HG03354 (cell line): ENCODE measurements at regions not wholly inside any gene's neighbourhood (a gene's known extent, or its start where the extent isn't known, plus 50 kb on each side); places are given as distances from the start of the nearest gene placed in this dataset.

ENCODE experiments used
- ATAC-seq: cut with Tn5 transposase; IDR thresholded peaks from one replicate; pipeline ENCODE4 v1.9.1; 2021; ENCODE audit warnings: mild to moderate bottlenecking; ENCODE audit not compliant: unreplicated experiment, poor library complexity, severe bottlenecking

DNA sequence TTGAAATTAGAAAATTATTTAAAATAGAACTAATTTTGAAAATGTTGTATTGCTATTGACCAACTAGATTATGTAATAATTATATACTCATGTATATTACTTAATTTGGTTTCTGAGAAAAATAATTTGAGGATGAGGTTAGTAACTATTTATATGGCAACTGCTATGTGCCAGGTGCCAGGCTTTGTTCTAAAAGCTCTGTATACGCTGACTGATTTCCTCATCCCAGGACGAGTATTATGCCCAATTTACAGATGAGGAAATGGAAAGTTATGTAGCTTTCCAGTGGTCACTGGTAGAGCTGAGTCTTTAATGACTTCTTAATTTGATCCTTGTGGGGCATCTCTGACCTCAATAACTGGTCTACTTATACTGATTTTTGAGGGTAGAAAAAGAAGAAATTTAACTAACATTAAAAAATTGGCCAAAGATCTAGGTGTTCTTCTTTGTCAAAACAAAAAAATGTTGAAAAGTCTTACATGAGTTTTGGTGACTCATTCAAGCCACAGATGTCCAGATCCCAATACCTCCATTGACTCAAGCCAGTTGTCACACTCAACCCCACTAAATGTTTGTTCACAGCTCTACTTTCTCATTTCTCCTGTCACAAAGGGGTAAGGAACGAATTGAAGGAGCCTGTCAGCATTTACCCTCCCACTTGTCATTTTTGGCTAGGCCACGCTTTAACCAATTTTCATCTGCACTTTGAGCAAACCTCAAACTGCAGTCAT is 228.1 kb upstream of the MEF2C start:
- no peak for ATAC-seq

DNA sequence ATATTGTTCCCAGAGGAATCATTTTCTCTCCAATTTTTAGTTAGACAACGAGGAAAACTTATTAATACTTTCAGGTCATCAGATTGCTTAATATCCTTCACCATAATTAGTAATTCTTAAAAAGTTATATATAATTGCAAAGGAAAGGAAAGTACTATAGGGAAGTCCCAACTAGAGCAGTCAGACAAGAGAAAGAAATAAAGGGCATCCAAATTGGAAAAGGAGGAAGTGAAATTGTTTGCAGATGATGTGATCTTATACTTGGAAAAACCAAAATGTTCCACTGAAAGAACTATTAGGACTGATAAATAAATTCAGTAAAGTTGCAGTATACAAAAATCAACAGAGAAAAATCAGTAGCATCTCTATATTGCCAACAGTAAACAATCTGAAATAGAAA is 223.5 kb upstream of the MEF2C start:
- no peak for ATAC-seq

GRCh38 chr5:89105836-89106235 is 222.9 kb upstream of the MEF2C start:
- ATAC-seq, result no peak

- ATAC-seq, result no peak
Measured at GRCh38 chr5:89105171-89105695, 222.2 kb upstream of the MEF2C start.

GRCh38 chr5:89098199-89098756 is 215.3 kb upstream of the MEF2C start:
- no peak for ATAC-seq

DNA sequence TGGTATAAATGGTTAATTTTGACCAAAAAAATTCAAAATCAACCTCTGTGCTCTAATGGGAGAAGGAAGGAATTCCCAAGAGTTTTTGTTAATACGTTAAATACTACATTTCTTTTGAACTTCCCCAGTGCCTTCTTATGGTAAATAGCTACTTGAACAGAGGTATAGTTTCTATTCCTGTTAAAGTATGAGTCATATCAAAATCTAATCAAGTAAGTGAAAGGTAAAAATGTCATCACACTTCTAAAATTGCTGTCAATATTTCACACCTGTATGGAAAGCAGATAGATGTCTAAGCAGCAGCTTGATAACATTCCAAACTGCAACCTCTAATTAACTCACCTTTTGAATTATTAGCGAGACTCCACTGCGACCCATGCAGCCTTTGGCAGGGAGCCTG is 214.1 kb upstream of the MEF2C start:
- peak; percentile 94 for ATAC-seq

- no peak for ATAC-seq
Measured at GRCh38 chr5:89095341-89095740, 212.4 kb upstream of the MEF2C start.

DNA sequence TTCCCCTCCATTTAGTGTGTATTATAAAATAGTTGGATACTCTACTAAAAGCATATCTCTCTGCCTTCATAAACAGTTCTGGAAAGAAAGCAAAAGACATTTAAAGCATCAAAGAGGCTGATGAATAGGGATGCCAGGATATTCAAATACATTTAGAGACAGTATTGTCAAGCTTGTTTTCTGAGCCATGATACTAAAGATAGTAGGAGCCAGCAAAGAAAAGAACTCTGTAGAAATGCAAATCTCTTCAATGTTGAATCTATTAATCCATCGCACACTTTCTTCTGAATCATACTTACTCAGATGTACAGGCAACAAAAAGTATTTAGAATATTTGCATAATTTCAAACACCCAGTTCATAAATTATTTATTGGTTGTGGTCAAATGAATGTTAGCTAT is 207.1 kb upstream of the MEF2C start:
- no peak for ATAC-seq

DNA sequence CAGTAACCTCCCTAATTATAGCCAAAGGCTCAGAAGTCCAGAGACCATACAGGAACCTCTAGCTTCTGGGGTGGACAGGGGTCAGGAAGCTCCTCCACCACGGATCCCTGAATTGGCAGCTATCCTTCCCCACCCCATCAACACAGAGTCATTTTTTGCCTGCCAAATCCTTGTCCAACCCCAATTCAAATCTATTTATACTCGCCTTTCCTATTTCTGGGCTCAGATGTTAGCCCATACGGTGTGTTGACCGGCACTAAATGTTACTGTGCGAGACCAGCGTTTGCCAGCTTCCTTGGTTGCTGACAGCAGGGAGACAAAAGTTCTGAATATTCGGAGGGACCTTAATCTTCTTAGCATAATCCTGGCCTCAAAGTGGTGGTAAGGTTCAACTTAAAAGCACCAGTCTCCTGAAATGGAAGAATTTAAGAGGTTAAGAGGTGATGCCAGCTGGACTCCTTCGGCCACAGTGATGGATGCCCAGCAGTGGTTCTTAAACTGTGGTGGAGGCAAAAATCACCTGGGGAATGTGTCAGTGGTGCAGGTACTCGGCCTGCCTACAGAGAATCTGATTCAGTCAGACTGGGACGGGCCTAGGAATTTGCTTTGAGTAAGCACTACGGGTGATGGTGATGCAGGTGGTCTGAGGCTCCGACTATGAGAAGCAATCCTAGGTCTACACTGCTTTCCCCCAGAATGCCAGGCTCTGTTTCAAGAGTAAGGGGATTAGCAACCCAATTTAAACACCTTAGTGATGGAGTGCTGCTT is 204.8 kb upstream of the MEF2C start:
- no peak for ATAC-seq

DNA sequence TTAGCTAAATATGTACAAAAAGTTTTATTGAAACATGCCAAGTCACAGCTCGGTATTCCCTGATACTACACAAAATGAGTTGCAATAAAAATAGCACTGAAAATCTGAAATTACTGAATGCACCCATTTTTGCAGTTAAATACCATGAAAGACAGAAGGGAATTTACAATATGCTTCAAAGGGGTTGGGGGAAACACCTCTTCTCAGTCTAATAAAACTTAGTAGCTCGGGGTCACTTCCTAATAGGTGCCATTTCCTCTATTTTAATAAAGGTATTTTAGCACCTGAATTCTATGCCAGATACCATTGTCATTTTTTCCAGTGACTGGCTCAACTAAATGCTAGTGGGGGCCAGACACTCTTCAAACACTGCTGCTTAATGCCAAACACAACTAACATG is 204.1 kb upstream of the MEF2C start:
- ATAC-seq, result no peak

GRCh38 chr5:89086390-89087086 is 203.6 kb upstream of the MEF2C start:
- ATAC-seq, result no peak

GRCh38 chr5:89083791-89084190 is 200.8 kb upstream of the MEF2C start:
- ATAC-seq, result no peak

- peak; percentile 89 for ATAC-seq
Measured at GRCh38 chr5:89081360-89081759, 198.4 kb upstream of the MEF2C start.

- ATAC-seq, result peak; percentile 46
Measured at GRCh38 chr5:89080467-89081116, 197.6 kb upstream of the MEF2C start.

GRCh38 chr5:89072842-89073672 is 190.1 kb upstream of the MEF2C start:
- ATAC-seq, result no peak

DNA sequence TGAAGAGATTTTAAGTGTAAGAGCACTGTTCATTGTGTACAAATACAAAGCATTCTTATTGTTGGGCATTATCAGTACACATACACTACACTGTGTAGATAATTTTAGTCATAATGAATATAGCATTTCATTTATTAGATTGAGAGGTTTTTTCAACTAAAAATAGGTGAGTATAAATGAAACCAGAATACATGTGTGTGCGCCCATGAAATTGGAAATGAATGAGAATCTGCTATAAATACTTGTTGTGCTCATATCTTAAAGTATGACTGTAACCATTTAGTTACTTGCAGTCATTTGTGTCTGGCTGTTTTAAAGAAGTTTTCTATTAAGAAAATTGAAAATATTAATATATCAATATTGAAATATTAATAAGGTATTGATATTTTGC is 189.0 kb upstream of the MEF2C start:
- ATAC-seq, result peak; percentile 77

- ATAC-seq, result peak; percentile 81
Measured at GRCh38 chr5:89071101-89071940, 188.3 kb upstream of the MEF2C start.

- no peak for ATAC-seq
Measured at GRCh38 chr5:89069591-89069990, 186.6 kb upstream of the MEF2C start.
